Left lung (tissue), 4 donors: ENCODE measurements at regions not wholly inside any gene's neighbourhood (a gene's known extent, or its start where the extent isn't known, plus 50 kb on each side); places are given as distances from the start of the nearest gene placed in this dataset.

ENCODE experiments used
- ATAC-seq: fragments of 200-7000 bp; cut with Tn5 transposase; one replicate; pipeline ENCODE4 v1.9.1; 2020; ENCODE audit warnings: moderate library complexity
- DNase-seq, 4 donors: peaks; one replicate each; pipeline ENCODE4 v3.0.0-alpha.2; 2013 to 2020
- H3K27ac ChIP-seq, 2 donors: fragments of 200-600 bp; sonication (generic) in 1 of 2; one replicate each; pipeline versions ENCODE4 v1.5.0 to v1.8.0; 2020 to 2021
- H3K27me3 ChIP-seq, 2 donors: fragments of 200-600 bp; sonication (generic) in 1 of 2; one replicate each; pipeline versions ENCODE4 v1.5.0 to v1.8.0; 2020 to 2021
- H3K36me3 ChIP-seq, 2 donors: fragments of 200-600 bp; sonication (generic) in 1 of 2; one replicate each; pipeline versions ENCODE4 v1.5.0 to v1.8.0; 2020 to 2021
- H3K4me1 ChIP-seq, 2 donors: fragments of 200-600 bp; one replicate each; pipeline ENCODE4 v1.8.0; 2021
- H3K4me3 ChIP-seq, 2 donors: fragments of 200-600 bp; sonication (generic) in 1 of 2; one replicate each; pipeline versions ENCODE4 v1.5.0 to v1.8.0; 2020 to 2021; ENCODE audit warnings: mild to moderate bottlenecking in 1 of 2
- H3K9me3 ChIP-seq, 2 donors: fragments of 200-600 bp; sonication (generic) in 1 of 2; one replicate each; pipeline versions ENCODE4 v1.5.0 to v1.8.0; 2020 to 2021
- intact Hi-C, 2 donors: fragments of 100-400 bp; cut with DNase I; formaldehyde crosslinking; loops; one replicate each; pipeline versions ENCODE4 v1.11.2 to v1.14.2; 2022
- TF ChIP-seq, protein P1 (sequence below), 2 donors: fragments of 200-600 bp; sonication (generic) in 1 of 2; IDR thresholded peaks; one replicate each; pipeline versions ENCODE4 v1.5.0 to v1.8.0; 2021; ENCODE audit warnings: antibody characterized with exemption in 2 of 2
- donor health status: DM: no; HTN: yes; CAD: no.
- donor health status: DM: no; HTN: no; CAD: no.

- TF ChIP-seq, protein P1, sequence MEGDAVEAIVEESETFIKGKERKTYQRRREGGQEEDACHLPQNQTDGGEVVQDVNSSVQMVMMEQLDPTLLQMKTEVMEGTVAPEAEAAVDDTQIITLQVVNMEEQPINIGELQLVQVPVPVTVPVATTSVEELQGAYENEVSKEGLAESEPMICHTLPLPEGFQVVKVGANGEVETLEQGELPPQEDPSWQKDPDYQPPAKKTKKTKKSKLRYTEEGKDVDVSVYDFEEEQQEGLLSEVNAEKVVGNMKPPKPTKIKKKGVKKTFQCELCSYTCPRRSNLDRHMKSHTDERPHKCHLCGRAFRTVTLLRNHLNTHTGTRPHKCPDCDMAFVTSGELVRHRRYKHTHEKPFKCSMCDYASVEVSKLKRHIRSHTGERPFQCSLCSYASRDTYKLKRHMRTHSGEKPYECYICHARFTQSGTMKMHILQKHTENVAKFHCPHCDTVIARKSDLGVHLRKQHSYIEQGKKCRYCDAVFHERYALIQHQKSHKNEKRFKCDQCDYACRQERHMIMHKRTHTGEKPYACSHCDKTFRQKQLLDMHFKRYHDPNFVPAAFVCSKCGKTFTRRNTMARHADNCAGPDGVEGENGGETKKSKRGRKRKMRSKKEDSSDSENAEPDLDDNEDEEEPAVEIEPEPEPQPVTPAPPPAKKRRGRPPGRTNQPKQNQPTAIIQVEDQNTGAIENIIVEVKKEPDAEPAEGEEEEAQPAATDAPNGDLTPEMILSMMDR (IDR thresholded peaks at IDR 0.05): no peak
- Histone ChIP-seq H3K4me3 (no peak overlapping the region), H3K4me1 (no peaks in the 10 kb centered on the region), H3K36me3 (no peaks in the 10 kb centered on the region), H3K27ac (no peak overlapping the region), H3K27me3 (no peaks in the 10 kb centered on the region), H3K9me3 (peaks cover 0 to 2% of the 10 kb centered on the region in 2 donors)
- DNase-seq: no peak
- ATAC-seq: no peak
- intact Hi-C loops: no loop called here
Measured at GRCh38 chr6:106735828-106736227, 106.5 kb downstream of the QRSL1 start.

GRCh38 chr6:106735136-106735633, 105.8 kb downstream of the QRSL1 start:
- TF ChIP-seq, protein P1 (IDR thresholded peaks at IDR 0.05): no peak
- Histone ChIP-seq H3K9me3 (peaks cover 0 to 2% of the 10 kb centered on the region in 2 donors), H3K27ac (no peak overlapping the region), H3K4me3 (no peak overlapping the region), H3K4me1 (no peaks in the 10 kb centered on the region), H3K27me3 (no peaks in the 10 kb centered on the region), H3K36me3 (no peaks in the 10 kb centered on the region)
- DNase-seq: no peak
- ATAC-seq: no peak
- intact Hi-C loops: no loop called here

DNA sequence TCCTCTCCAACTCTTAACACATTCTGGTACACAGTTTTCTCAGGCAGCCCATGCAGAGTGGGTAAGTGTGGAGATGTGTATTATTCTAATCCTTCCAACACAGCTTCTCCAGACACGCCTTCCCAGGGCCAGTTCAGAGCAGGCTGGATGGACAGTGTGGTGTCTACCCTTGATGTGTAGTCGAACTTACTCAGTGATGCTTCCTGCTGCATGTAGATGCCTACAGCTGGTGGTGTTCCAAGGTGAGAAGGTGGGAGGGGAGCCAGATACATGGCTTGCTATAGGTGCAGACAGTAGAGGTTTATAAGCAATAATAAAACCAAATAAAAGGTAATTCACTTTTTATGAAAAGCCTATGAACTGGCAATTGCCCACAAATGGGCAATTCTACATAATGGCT, 104.0 kb downstream of the QRSL1 start:
- ATAC-seq (no peak), DNase-seq (no peak)
- TF ChIP-seq, protein P1 (IDR thresholded peaks at IDR 0.05): no peak
- H3K4me3 ChIP-seq: no peak overlapping the region
- no peak overlapping the region for H3K27ac ChIP-seq
- no peaks in the 10 kb centered on the region for H3K36me3 ChIP-seq
- no peaks in the 10 kb centered on the region for H3K27me3 ChIP-seq
- peaks cover 0 to 2% of the 10 kb centered on the region in 2 donors for H3K9me3 ChIP-seq
- no peaks in the 10 kb centered on the region for H3K4me1 ChIP-seq
- intact Hi-C loops: no loop called here

DNA sequence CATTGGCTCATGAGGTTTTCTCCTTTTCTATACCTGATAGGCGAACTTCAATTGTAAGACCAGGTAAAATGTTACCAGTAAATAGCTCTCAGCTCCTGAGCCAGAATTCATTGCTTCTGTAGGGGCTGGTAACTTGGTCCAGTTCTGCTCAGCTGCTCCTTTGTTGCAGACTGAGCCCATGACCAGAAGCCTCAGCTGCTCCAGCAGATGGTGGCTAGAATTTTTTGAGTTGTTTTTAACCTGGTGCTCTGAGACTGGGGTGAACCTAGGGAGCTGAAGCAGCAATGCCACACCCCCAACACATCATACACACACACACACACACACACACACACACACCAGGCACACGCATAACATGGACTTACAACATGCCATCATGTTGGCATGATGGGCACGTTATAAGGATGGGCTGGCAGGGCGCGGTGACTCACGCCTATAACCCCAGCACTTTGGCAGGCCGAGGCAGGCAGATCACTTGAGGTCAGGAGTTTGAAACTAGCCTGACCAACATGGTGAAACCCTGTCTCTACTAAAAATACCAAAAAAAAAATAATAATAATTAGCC, 103.1 kb downstream of the QRSL1 start:
- Histone ChIP-seq H3K4me1 (no peaks in the 10 kb centered on the region), H3K9me3 (peaks cover 0 to 2% of the 10 kb centered on the region in 2 donors), H3K27me3 (no peaks in the 10 kb centered on the region), H3K4me3 (no peak overlapping the region), H3K36me3 (no peaks in the 10 kb centered on the region), H3K27ac (no peak overlapping the region)
- DNase-seq (no peak), ATAC-seq (no peak)
- intact Hi-C loops: no loop called here
- TF ChIP-seq, protein P1 (IDR thresholded peaks at IDR 0.05): no peak

DNA sequence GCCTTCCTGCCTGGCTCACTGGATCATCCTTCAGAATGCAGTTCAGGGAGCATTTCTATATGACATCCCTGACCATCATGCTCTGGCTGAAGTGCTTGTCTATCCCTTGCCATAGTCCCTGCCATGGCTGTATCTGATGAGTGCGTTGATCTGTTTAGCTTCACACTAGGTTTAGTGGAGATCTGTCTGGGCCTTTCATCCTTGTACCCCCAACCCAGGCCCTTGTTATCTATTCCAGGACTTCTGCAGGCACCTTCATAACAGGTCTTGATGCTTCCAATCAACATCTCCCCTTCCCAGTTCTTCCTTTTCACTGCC, 102.4 kb downstream of the QRSL1 start:
- DNase-seq: no peak
- Histone ChIP-seq H3K27ac (no peak overlapping the region), H3K4me1 (no peaks in the 10 kb centered on the region), H3K36me3 (no peaks in the 10 kb centered on the region), H3K9me3 (peaks cover 0 to 2% of the 10 kb centered on the region in 2 donors), H3K4me3 (no peak overlapping the region), H3K27me3 (no peaks in the 10 kb centered on the region)
- intact Hi-C loops: no loop called here
- TF ChIP-seq, protein P1 (IDR thresholded peaks at IDR 0.05): no peak
- ATAC-seq: no peak
